HG03460 (cell line): ENCODE measurements at regions not wholly inside any gene's neighbourhood (a gene's known extent, or its start where the extent isn't known, plus 50 kb on each side); places are given as distances from the start of the nearest gene placed in this dataset.
"Not testable (repeated sequence)": the region's sequence is repeated elsewhere in the genome, so short reads cannot be mapped to it uniquely, and the experiment has no call there.

Source experiments
- ATAC-seq: cut with Tn5 transposase; IDR thresholded peaks from one replicate; pipeline ENCODE4 v1.9.1; 2021; ENCODE audit not compliant: unreplicated experiment

- no peak for ATAC-seq
These were observed 254.6 kb upstream of the CYLC2 start for GRCh38 chr9:102740578-102740977.

- no peak for ATAC-seq
These were observed 266.2 kb upstream of the CYLC2 start for GRCh38 chr9:102728946-102729345.

GRCh38 chr9:102714184-102714583 is 280.9 kb upstream of the CYLC2 start:
- no peak for ATAC-seq

- not testable (repeated sequence) for ATAC-seq
These were observed 282.2 kb upstream of the CYLC2 start for GRCh38 chr9:102712910-102713309.

- ATAC-seq = no peak
These were observed 294.2 kb upstream of the CYLC2 start for GRCh38 chr9:102700936-102701335.

GRCh38 chr9:102669220-102669619 is 325.9 kb upstream of the CYLC2 start:
- no peak for ATAC-seq

- ATAC-seq = no peak
These were observed 342.7 kb upstream of the CYLC2 start for GRCh38 chr9:102652471-102652870.

GRCh38 chr9:102650896-102651295 is 344.2 kb upstream of the CYLC2 start:
- ATAC-seq = no peak

GRCh38 chr9:102642651-102643050 is 352.5 kb upstream of the CYLC2 start:
- no peak for ATAC-seq

- ATAC-seq = no peak
These were observed 363.6 kb upstream of the CYLC2 start for GRCh38 chr9:102631559-102631958.

- no peak for ATAC-seq
These were observed 385.7 kb upstream of the CYLC2 start for GRCh38 chr9:102609461-102609860.

- not testable (repeated sequence) for ATAC-seq
These were observed 391.6 kb upstream of the CYLC2 start for GRCh38 chr9:102603198-102604195.

GRCh38 chr9:102594241-102594640 is 400.9 kb upstream of the CYLC2 start:
- ATAC-seq = no peak

GRCh38 chr9:102587281-102587680 is 407.9 kb upstream of the CYLC2 start:
- ATAC-seq = no peak

GRCh38 chr9:102569436-102569835 is 425.7 kb upstream of the CYLC2 start:
- no peak for ATAC-seq

GRCh38 chr9:102551346-102551745 is 443.8 kb upstream of the CYLC2 start:
- no peak for ATAC-seq

GRCh38 chr9:102550886-102551285 is 444.2 kb upstream of the CYLC2 start:
- no peak for ATAC-seq

- ATAC-seq = no peak
These were observed 444.9 kb upstream of the CYLC2 start for GRCh38 chr9:102550266-102550665.

GRCh38 chr9:102534031-102534430 is 461.1 kb upstream of the CYLC2 start:
- ATAC-seq = no peak

- ATAC-seq = no peak
These were observed 473.9 kb upstream of the CYLC2 start for GRCh38 chr9:102521097-102521755.

- no peak for ATAC-seq
These were observed 475.7 kb upstream of the CYLC2 start for GRCh38 chr9:102519423-102519822.

- ATAC-seq = no peak
These were observed 476.8 kb upstream of the CYLC2 start for GRCh38 chr9:102518324-102518723.
